Activated T-cell treated with anti-CD3 and anti-CD28 coated beads, Interleukin-2, amount 50 U/mL, for 4 hours (primary cell): ENCODE measurements at regions not wholly inside any gene's neighbourhood (a gene's known extent, or its start where the extent isn't known, plus 50 kb on each side); places are given as distances from the start of the nearest gene placed in this dataset.

Experiments used
- ATAC-seq, 2 donors: fragments of 200-7000 bp; cut with Tn5 transposase; one replicate each; pipeline ENCODE4 v1.10.0; 2021
- DNase-seq: peaks from one replicate; pipeline ENCODE4 v3.0.0-alpha.2; 2020
- H3K27me3 Mint-ChIP-seq: one replicate; pipeline ENCODE4 v1.8.0; 2021; ENCODE audit warnings: low read depth, mixed read lengths
- H3K36me3 Mint-ChIP-seq: one replicate; pipeline ENCODE4 v1.8.0; 2022; ENCODE audit warnings: mixed read lengths; ENCODE audit not compliant: insufficient read depth
- H3K4me1 Mint-ChIP-seq: one replicate; pipeline ENCODE4 v1.8.0; 2021; ENCODE audit warnings: low read depth, mixed read lengths
- H3K4me3 Mint-ChIP-seq: one replicate; pipeline ENCODE4 v1.8.0; 2021; ENCODE audit warnings: mild to moderate bottlenecking, moderate library complexity, mixed read lengths
- H3K9me3 Mint-ChIP-seq: one replicate; pipeline ENCODE4 v1.8.0; 2021; ENCODE audit warnings: mixed read lengths

GRCh38 chr21:38598413-38598812, 100.1 kb upstream of the ERG start:
- Mint-ChIP-seq H3K9me3 (no peaks in the 10 kb centered on the region), H3K36me3 (no peaks in the 10 kb centered on the region), H3K4me3 (no peak overlapping the region), H3K4me1 (no peaks in the 10 kb centered on the region), H3K27me3 (peaks cover 11% of the 10 kb centered on the region)
- no peak for ATAC-seq
- DNase-seq = no peak

- peaks cover 10% of the 10 kb centered on the region for H3K27me3 Mint-ChIP-seq
- no peaks in the 10 kb centered on the region for H3K9me3 Mint-ChIP-seq
- H3K4me3 Mint-ChIP-seq = no peak overlapping the region
- no peak for ATAC-seq
- no peaks in the 10 kb centered on the region for H3K36me3 Mint-ChIP-seq
- no peak for DNase-seq
- no peaks in the 10 kb centered on the region for H3K4me1 Mint-ChIP-seq
Observed at GRCh38 chr21:38599381-38599975, 101.2 kb upstream of the ERG start.

GRCh38 chr21:38600106-38600505, 101.8 kb upstream of the ERG start:
- no peaks in the 10 kb centered on the region for H3K36me3 Mint-ChIP-seq
- H3K9me3 Mint-ChIP-seq = no peaks in the 10 kb centered on the region
- H3K4me1 Mint-ChIP-seq = no peaks in the 10 kb centered on the region
- H3K27me3 Mint-ChIP-seq = peaks cover 9% of the 10 kb centered on the region
- DNase-seq = no peak
- ATAC-seq = no peak
- H3K4me3 Mint-ChIP-seq = no peak overlapping the region

GRCh38 chr21:38605236-38605635, 107.0 kb upstream of the ERG start:
- Mint-ChIP-seq H3K9me3 (no peaks in the 10 kb centered on the region), H3K36me3 (no peaks in the 10 kb centered on the region), H3K4me1 (no peaks in the 10 kb centered on the region), H3K4me3 (no peak overlapping the region), H3K27me3 (peaks cover 3% of the 10 kb centered on the region)
- no peak for ATAC-seq
- DNase-seq = no peak

- H3K36me3 Mint-ChIP-seq = no peaks in the 10 kb centered on the region
- H3K27me3 Mint-ChIP-seq = peaks cover 3% of the 10 kb centered on the region
- H3K4me3 Mint-ChIP-seq = no peak overlapping the region
- DNase-seq (no peak), ATAC-seq (no peak)
- no peaks in the 10 kb centered on the region for H3K4me1 Mint-ChIP-seq
- H3K9me3 Mint-ChIP-seq = no peaks in the 10 kb centered on the region
Observed at GRCh38 chr21:38609580-38609979, 111.3 kb upstream of the ERG start.

GRCh38 chr21:38610623-38611251, 112.5 kb upstream of the ERG start:
- no peak for DNase-seq
- Mint-ChIP-seq H3K9me3 (no peaks in the 10 kb centered on the region), H3K27me3 (peaks cover 3% of the 10 kb centered on the region), H3K4me3 (no peak overlapping the region), H3K36me3 (no peaks in the 10 kb centered on the region), H3K4me1 (no peaks in the 10 kb centered on the region)
- ATAC-seq = no peak

GRCh38 chr21:38611277-38611676, 113.0 kb upstream of the ERG start:
- Mint-ChIP-seq H3K27me3 (peaks cover 3% of the 10 kb centered on the region), H3K4me3 (no peak overlapping the region), H3K4me1 (no peaks in the 10 kb centered on the region), H3K9me3 (no peaks in the 10 kb centered on the region), H3K36me3 (no peaks in the 10 kb centered on the region)
- DNase-seq (no peak), ATAC-seq (no peak)

- Mint-ChIP-seq H3K36me3 (no peaks in the 10 kb centered on the region), H3K4me3 (no peak overlapping the region), H3K27me3 (peaks cover 3% of the 10 kb centered on the region), H3K9me3 (no peaks in the 10 kb centered on the region), H3K4me1 (no peaks in the 10 kb centered on the region)
- ATAC-seq (no peak), DNase-seq (no peak)
Observed at GRCh38 chr21:38613686-38614085, 115.4 kb upstream of the ERG start.

GRCh38 chr21:38614558-38614957, 116.3 kb upstream of the ERG start:
- Mint-ChIP-seq H3K9me3 (no peaks in the 10 kb centered on the region), H3K4me3 (no peak overlapping the region), H3K27me3 (peaks cover 3% of the 10 kb centered on the region), H3K4me1 (no peaks in the 10 kb centered on the region), H3K36me3 (no peaks in the 10 kb centered on the region)
- no peak for DNase-seq
- ATAC-seq = no peak

GRCh38 chr21:38619480-38619879, 121.2 kb upstream of the ERG start:
- Mint-ChIP-seq H3K4me3 (no peak overlapping the region), H3K4me1 (no peaks in the 10 kb centered on the region), H3K27me3 (no peaks in the 10 kb centered on the region), H3K36me3 (no peaks in the 10 kb centered on the region), H3K9me3 (no peaks in the 10 kb centered on the region)
- ATAC-seq (no peak), DNase-seq (no peak)

- ATAC-seq (no peak), DNase-seq (no peak)
- Mint-ChIP-seq H3K4me1 (no peaks in the 10 kb centered on the region), H3K4me3 (no peak overlapping the region), H3K27me3 (no peaks in the 10 kb centered on the region), H3K9me3 (no peaks in the 10 kb centered on the region), H3K36me3 (no peaks in the 10 kb centered on the region)
Observed at GRCh38 chr21:38619992-38620479, 121.8 kb upstream of the ERG start.

- Mint-ChIP-seq H3K36me3 (no peaks in the 10 kb centered on the region), H3K27me3 (no peaks in the 10 kb centered on the region), H3K4me3 (no peak overlapping the region), H3K9me3 (no peaks in the 10 kb centered on the region), H3K4me1 (no peaks in the 10 kb centered on the region)
- no peak for ATAC-seq
- no peak for DNase-seq
Observed at GRCh38 chr21:38621132-38621531, 122.9 kb upstream of the ERG start.

- Mint-ChIP-seq H3K4me3 (no peak overlapping the region), H3K36me3 (no peaks in the 10 kb centered on the region), H3K4me1 (no peaks in the 10 kb centered on the region), H3K9me3 (no peaks in the 10 kb centered on the region), H3K27me3 (no peaks in the 10 kb centered on the region)
- DNase-seq = no peak
- ATAC-seq = no peak
Observed at GRCh38 chr21:38622081-38622826, 124.0 kb upstream of the ERG start.

GRCh38 chr21:38622827-38623209, 124.5 kb upstream of the ERG start:
- H3K9me3 Mint-ChIP-seq = no peaks in the 10 kb centered on the region
- no peak for DNase-seq
- no peak for ATAC-seq
- H3K27me3 Mint-ChIP-seq = no peaks in the 10 kb centered on the region
- H3K4me1 Mint-ChIP-seq = no peaks in the 10 kb centered on the region
- H3K36me3 Mint-ChIP-seq = no peaks in the 10 kb centered on the region
- no peak overlapping the region for H3K4me3 Mint-ChIP-seq

GRCh38 chr21:38623552-38623951, 125.3 kb upstream of the ERG start:
- no peaks in the 10 kb centered on the region for H3K27me3 Mint-ChIP-seq
- H3K4me1 Mint-ChIP-seq = no peaks in the 10 kb centered on the region
- no peak overlapping the region for H3K4me3 Mint-ChIP-seq
- DNase-seq (no peak), ATAC-seq (no peak)
- no peaks in the 10 kb centered on the region for H3K36me3 Mint-ChIP-seq
- no peaks in the 10 kb centered on the region for H3K9me3 Mint-ChIP-seq
